ENCODE measurements at regions not wholly inside any gene's neighbourhood (a gene's known extent, or its start where the extent isn't known, plus 50 kb on each side); places are given as distances from the start of the nearest gene placed in this dataset.

DNA sequence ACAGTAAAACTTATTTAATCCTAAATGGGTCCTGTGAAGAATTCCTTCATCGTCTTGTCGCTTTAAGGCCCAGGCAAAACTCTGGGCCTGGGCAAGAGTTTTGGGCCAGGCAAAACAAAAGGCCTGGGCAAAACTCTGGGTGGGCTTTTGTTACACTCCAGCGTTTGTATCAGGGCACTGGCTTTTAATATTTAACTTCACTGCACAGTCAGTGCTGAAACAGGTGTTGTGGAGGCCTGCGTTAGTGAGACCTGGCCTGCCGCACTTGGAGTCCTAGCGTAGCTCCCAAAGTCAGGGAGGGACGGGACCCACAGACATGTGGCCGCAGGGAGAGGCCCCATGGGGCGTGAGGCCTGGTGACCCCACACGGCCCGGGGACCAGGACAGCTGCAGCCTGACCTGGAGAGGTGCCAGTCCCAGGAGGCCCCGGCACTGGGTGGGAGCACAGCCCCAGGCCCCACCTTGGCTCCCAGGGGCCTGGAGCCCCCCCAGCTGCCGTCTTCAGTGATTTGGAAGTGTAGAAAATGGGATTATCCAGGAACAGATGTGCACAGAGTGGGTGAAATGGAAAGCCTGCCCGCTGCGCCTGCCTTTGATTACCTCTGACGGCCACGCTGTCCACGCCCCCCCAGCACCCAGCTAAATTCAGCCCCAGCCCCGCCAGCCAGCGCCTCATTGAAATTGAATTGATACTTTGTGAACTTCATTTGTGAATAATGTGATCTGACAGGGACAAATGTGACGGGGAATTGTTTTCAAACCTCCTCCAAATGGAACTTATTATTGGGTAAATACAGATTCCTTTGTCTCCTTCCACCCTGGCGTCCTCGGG, 132.9 kb upstream of the NKX1-1 start:
- Histone ChIP-seq H4K20me1 (ENCODE audit: low read depth) (no peaks in the 10 kb centered on the region), H3F3A (ENCODE audit: low read depth) (no peaks in the 10 kb centered on the region), H3K4me3 (no peak overlapping the region), H3K9ac (no peak overlapping the region), H3K36me3 (no peaks in the 10 kb centered on the region), H3K9me3 (ENCODE audit: low read depth) (no peaks in the 10 kb centered on the region), H3K4me1 (peaks cover 14% of the 10 kb centered on the region), H2AFZ (replicated peaks) (no peak overlapping the region), H3K27me3 (no peaks in the 10 kb centered on the region), H3K79me2 (ENCODE audit: low read depth) (no peaks in the 10 kb centered on the region), H3K4me2 (no peak overlapping the region), H3K27ac (no peak overlapping the region)
- TF ChIP-seq, protein P1, sequence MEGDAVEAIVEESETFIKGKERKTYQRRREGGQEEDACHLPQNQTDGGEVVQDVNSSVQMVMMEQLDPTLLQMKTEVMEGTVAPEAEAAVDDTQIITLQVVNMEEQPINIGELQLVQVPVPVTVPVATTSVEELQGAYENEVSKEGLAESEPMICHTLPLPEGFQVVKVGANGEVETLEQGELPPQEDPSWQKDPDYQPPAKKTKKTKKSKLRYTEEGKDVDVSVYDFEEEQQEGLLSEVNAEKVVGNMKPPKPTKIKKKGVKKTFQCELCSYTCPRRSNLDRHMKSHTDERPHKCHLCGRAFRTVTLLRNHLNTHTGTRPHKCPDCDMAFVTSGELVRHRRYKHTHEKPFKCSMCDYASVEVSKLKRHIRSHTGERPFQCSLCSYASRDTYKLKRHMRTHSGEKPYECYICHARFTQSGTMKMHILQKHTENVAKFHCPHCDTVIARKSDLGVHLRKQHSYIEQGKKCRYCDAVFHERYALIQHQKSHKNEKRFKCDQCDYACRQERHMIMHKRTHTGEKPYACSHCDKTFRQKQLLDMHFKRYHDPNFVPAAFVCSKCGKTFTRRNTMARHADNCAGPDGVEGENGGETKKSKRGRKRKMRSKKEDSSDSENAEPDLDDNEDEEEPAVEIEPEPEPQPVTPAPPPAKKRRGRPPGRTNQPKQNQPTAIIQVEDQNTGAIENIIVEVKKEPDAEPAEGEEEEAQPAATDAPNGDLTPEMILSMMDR (IDR thresholded peaks at IDR 0.05): no peak
- TF ChIP-seq EZH2 (IDR thresholded peaks at IDR 0.05): no peak
- H3K27ac Mint-ChIP-seq: peak overlapping the region; percentile 76
- H3K4me3 Mint-ChIP-seq: peak overlapping the region; percentile 50
- peaks cover 34% of the 10 kb centered on the region for H3K4me1 Mint-ChIP-seq
- peaks cover 12% of the 10 kb centered on the region for H3K27me3 Mint-ChIP-seq (ENCODE audit: insufficient read depth, low read depth)
- no peaks in the 10 kb centered on the region for H3K9me3 Mint-ChIP-seq
- DNase-seq (ENCODE audit: low spot score): no peak
- no peaks in the 10 kb centered on the region for H3K36me3 Mint-ChIP-seq

DNA sequence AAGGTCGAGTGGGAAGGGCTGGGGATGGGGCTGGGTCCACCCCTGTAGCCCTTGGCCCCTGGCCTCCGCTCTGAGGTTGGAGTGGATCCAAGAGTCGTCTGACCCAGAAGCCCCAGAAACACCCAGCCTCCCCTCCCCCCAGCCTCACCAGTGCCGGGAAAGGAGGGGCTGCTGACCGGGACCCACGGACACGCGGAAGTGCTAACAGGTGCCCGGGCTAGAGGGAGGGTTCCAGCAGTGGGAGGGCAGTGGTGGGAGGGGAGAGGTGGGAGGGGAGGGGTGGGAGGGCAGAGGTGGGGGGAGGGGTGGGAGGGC, 131.8 kb upstream of the NKX1-1 start:
- Histone ChIP-seq H3K4me3 (no peak overlapping the region), H2AFZ (replicated peaks) (no peak overlapping the region), H3K4me2 (no peak overlapping the region), H3F3A (ENCODE audit: low read depth) (no peaks in the 10 kb centered on the region), H3K9me3 (ENCODE audit: low read depth) (no peaks in the 10 kb centered on the region), H3K79me2 (ENCODE audit: low read depth) (no peaks in the 10 kb centered on the region), H3K27ac (no peak overlapping the region), H4K20me1 (ENCODE audit: low read depth) (no peaks in the 10 kb centered on the region), H3K36me3 (no peaks in the 10 kb centered on the region), H3K4me1 (peaks cover 13% of the 10 kb centered on the region), H3K9ac (no peak overlapping the region), H3K27me3 (no peaks in the 10 kb centered on the region)
- peaks cover 10% of the 10 kb centered on the region for H3K27me3 Mint-ChIP-seq (ENCODE audit: insufficient read depth, low read depth)
- no peak for DNase-seq (ENCODE audit: low spot score)
- peaks cover 42% of the 10 kb centered on the region for H3K4me1 Mint-ChIP-seq
- H3K27ac Mint-ChIP-seq: no peak overlapping the region
- H3K4me3 Mint-ChIP-seq: no peak overlapping the region
- no peaks in the 10 kb centered on the region for H3K36me3 Mint-ChIP-seq
- TF ChIP-seq EZH2 (IDR thresholded peaks at IDR 0.05) (no peak), EZH2phosphoT487 (IDR thresholded peaks at IDR 0.05) (no peak)
- TF ChIP-seq, protein P1 (IDR thresholded peaks at IDR 0.05): no peak
- H3K9me3 Mint-ChIP-seq: no peaks in the 10 kb centered on the region

DNA sequence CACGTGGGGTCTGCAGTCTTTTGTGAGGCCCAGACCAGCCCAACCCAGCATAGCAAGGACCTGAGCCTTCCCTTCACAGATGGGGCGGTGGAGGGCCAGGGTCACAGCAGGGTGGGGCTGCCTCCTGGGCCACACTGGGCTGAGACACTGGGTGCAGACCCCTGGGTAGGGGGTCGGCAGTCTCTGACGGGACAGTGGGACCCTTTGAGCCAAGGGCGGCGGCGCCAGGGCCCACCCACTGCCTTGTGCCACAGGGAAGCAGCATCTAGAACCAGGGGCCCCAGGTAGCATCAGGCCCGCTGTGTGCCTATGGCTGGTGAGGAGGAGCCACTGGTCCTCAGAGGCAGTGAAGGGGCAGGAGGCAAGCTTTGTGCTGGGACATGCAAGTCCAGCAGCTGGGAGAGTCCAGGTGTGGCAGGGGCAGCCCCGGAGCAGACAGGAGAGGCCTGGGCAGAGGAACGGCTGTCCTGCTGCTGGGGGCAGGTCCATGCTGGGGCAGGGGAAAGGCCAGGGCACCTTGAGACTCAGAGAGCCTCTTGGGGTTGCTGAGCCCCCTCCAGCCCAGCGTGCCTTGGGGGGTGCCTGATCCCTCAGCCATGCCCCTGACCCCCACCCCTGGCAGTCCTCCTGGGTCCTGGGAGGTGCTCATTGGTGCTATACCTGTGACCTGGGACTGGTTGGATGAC, 131.3 kb upstream of the NKX1-1 start:
- Mint-ChIP-seq H3K36me3 (no peaks in the 10 kb centered on the region), H3K4me3 (no peak overlapping the region), H3K9me3 (no peaks in the 10 kb centered on the region), H3K4me1 (peaks cover 42% of the 10 kb centered on the region), H3K27ac (peak overlapping the region; percentile 69), H3K27me3 (ENCODE audit: insufficient read depth, low read depth) (peaks cover 10% of the 10 kb centered on the region)
- Histone ChIP-seq H3K9ac (no peak overlapping the region), H3F3A (ENCODE audit: low read depth) (no peaks in the 10 kb centered on the region), H3K79me2 (ENCODE audit: low read depth) (no peaks in the 10 kb centered on the region), H4K20me1 (ENCODE audit: low read depth) (no peaks in the 10 kb centered on the region), H2AFZ (replicated peaks) (no peak overlapping the region), H3K9me3 (ENCODE audit: low read depth) (no peaks in the 10 kb centered on the region), H3K4me1 (peaks cover 8% of the 10 kb centered on the region), H3K27me3 (no peaks in the 10 kb centered on the region), H3K4me2 (no peak overlapping the region), H3K4me3 (no peak overlapping the region), H3K27ac (no peak overlapping the region), H3K36me3 (no peaks in the 10 kb centered on the region)
- TF ChIP-seq EZH2phosphoT487 (IDR thresholded peaks at IDR 0.05) (no peak), EZH2 (IDR thresholded peaks at IDR 0.05) (no peak)
- TF ChIP-seq, protein P1 (IDR thresholded peaks at IDR 0.05): no peak
- DNase-seq (ENCODE audit: low spot score): no peak

Data from neural progenitor cell (in vitro differentiated cells).